Activated T-cell treated with anti-CD3 and anti-CD28 coated beads for 4 hours (primary cell): ENCODE measurements at regions not wholly inside any gene's neighbourhood (a gene's known extent, or its start where the extent isn't known, plus 50 kb on each side); places are given as distances from the start of the nearest gene placed in this dataset.

ENCODE experiments used
- DNase-seq: peaks from one replicate; pipeline ENCODE4 v3.0.0-alpha.2; 2020

DNA sequence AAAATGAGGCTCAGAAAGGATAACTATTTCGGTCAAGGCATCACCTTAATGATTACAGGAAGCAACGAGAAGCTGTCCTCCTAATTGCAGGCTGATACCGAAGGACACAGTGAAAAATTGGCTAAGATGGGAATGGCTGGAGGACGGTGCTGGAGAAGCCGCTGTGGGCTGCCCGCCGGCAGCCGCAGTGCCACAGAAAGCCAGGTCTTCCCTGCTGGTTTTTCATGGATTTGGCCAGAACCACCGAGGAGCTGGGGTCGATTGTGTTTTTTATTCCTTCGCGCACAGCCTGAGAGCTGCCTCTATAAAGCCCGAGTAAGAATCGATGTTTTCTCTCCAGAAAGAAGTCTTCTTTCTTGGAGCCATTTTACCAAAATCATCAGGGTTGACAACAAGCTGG is 1484.2 kb downstream of the BRD1 start:
- no peak for DNase-seq

DNA sequence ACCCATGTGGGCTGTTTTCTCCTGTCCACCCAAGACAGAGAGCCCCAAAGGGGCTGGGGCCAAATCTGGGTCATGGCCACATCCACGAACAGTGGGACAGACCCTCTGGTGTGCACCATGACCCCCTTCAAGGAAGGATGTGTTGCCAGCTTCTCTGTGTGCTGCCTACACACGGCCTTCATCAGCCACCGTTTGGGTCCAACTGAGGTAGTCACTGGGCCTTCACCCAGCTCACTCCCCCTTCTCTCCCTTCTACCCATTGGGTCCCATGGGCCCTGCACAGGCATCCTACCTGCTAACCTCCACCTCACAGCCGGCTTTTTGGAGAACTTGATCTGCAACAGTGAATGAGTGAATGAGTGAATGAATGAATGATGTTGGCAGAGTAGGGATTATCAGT is 1484.9 kb downstream of the BRD1 start:
- DNase-seq: no peak

DNA sequence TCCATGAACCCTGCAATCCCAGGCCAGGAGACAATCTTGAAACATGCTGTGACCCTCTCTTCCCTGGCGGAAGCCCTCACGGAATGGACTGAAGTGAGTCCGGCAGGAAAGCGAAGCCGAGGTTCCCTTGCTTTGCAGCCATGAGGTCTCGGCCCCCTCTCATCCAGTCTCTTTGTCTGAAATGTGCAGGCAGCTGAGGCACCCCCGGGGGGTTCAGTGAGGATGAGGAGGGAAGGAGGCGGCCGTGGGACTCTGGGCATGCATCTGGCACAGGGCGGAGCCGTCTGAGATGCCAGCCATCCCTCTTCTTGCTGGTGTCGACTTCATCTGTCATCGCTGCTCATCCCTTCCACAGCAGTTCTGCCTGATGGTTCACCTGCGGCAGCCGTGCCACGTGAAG is 1485.7 kb downstream of the BRD1 start:
- DNase-seq: no peak

DNA sequence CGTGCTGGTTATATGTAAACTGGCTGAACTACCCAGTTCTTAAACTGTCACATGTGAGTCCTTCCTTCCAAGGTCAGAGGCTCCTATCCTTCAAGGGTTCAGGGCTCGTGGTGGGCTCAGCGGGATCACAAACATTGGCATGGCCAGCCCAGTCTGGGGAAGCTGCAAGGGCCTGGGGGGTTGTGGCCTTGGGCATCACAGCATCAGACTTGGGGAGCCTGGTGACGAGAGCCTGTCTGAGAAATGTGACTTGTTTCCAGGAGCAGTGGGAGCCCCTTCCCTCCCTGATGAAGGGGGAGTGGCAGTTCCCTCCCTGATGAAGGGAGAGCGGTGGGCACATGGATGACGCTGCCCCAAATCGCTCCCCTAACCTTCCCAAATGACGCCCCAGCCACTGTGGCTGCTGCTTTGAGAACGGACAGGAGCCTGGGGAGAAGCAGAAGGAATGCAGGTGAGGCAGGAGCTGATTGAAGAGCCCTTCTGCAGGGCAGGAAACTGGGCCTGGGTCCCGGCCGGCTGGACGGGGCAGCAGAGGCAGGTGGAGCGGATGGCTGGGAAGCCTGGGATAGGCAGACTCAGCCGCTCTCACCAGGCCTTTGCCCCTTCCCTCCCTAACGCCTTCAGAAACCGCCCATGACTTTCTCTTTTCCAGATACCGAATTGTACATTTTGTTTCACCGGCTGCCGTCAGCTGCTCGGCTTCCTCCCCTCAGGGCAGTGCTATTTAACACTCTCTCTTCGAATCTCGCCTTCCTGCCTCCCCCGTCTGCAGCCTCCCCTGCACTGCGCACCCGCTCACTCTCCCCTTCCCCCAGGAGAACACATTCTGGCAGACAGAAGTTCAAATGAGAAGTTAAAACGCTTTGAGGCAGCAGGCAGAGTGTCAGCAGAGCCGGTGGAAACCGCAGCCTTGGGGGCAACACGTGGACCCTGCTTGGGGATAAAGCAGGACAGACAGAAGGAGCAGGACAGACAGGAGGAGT is 1486.7 kb downstream of the BRD1 start:
- DNase-seq: no peak

DNA sequence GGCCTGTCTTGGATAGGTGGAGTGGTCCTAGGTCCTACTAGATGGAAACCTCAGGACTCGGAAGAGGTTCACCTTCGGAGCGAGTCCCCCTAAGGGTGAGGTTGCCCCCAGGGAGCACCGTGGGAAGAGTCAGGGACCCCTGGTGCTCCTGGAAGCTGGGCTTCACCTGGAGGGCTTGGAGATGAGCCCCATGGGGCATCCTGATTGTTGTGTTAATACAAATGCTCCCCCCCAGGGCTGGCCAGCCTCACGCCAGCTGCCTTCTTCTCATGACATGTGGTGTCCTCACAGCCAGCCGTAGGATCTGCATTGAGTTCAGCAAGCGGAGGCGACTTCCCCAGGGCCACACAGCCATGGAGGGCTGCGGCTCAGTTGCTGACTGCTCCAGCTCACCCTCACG is 1487.5 kb downstream of the BRD1 start:
- DNase-seq: no peak

DNA sequence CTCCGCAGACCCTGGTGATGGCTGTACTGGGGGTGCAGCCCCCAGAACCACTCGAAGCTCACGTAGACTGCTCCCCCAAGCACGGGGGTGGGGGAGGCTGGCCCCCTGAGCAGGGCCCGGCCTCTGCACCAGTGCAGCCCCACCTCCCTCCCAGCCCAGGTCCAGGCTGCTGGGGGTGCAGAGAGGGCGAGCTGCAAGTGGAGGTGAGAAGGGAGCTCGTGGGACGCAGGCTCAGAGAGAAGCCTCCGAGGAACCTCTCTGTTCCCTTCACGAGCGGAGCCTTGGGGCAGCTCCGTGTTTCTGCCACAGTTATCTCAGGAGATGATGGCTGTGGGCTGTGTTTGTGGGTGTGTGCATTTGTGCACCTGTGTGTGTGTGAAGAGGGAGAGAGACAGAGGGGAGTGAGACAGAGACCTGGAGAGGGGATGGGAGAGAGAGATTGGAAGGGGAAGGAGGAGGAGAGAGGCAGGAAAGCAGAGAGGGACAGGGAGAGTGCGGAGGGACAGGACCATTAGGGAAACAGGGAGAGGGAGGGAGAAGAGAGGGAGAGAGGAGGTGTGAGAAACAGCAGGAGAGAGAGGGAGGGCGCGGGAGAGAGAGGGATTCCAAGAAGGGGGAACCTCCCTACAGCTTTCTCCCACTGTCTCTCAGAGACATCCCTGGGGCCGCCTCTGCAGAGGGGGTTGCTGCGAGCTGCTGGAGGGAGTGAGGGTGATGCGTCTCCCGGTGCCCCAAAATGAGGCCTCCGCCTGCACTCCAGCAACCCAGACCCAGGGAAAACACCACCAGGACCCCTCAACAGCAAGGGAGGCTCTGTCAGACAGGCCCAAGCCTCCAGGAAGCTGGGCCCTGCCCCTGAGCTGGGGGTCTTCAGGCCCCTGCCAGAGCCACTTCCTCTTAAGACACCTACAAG is 1488.6 kb downstream of the BRD1 start:
- DNase-seq: no peak

GRCh38 chr22:48337957-48338792 is 1489.5 kb downstream of the BRD1 start:
- no peak for DNase-seq

DNA sequence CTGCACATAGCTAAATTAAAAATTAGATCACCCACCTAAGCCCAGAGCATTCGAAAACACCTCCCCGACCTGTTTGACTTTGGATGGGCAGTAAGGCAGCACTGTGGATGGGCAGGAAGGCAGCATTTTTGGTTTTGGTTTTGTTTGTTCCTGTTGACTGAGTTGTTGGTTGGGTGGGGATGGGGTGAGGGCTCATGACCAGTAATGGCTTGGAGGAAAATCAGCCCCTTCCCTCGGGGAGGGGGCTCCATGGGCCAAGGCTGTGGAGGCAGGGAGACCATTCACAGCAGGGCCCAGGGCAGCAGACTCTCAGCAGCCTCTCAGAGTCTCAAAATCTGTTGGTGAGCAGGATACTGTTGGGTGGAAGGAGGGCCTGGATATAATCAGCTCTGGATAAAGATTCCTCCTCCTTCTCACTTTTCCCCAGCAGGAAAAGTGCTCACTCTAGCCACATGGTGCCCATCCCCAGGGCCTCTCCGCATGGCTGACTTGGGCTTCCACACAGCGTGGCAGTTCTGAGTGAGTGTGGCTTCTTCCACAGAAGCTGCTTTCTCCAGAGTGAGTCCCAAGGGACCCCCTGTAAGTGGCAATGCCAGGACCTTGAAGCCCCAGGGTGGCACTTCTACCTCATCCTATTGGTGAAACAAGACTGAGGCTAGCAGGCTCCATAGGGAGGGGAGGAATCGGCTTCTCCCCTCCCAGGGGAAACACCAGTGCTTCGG is 1491.2 kb downstream of the BRD1 start:
- DNase-seq: no peak

- DNase-seq: no peak
These were observed 1492.1 kb downstream of the BRD1 start for GRCh38 chr22:48335442-48336139.

GRCh38 chr22:48334971-48335370 is 1492.7 kb downstream of the BRD1 start:
- no peak for DNase-seq

GRCh38 chr22:48333816-48334735 is 1493.6 kb downstream of the BRD1 start:
- DNase-seq: no peak

DNA sequence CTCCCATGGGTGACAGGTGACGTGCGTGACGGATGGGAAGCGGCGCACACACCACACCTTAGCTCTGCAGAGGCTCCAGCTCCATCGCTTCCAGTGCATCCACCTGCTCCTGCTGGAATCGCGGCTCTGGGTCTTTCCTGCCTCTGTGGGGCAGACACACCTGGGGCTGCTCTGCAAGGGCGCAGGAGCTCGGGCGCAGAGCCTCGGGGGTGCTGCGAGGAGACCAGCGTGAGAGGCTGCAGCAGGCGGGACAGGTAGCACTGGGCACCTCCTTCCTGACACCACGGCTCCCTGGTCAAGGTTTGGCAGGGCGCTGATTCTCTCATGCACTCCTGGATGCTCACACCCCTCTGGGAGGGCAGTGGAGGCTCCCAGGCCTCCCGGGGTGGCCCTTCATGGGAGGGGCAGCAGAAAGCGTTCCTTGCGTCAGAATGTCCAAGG is 1494.3 kb downstream of the BRD1 start:
- DNase-seq: no peak

DNA sequence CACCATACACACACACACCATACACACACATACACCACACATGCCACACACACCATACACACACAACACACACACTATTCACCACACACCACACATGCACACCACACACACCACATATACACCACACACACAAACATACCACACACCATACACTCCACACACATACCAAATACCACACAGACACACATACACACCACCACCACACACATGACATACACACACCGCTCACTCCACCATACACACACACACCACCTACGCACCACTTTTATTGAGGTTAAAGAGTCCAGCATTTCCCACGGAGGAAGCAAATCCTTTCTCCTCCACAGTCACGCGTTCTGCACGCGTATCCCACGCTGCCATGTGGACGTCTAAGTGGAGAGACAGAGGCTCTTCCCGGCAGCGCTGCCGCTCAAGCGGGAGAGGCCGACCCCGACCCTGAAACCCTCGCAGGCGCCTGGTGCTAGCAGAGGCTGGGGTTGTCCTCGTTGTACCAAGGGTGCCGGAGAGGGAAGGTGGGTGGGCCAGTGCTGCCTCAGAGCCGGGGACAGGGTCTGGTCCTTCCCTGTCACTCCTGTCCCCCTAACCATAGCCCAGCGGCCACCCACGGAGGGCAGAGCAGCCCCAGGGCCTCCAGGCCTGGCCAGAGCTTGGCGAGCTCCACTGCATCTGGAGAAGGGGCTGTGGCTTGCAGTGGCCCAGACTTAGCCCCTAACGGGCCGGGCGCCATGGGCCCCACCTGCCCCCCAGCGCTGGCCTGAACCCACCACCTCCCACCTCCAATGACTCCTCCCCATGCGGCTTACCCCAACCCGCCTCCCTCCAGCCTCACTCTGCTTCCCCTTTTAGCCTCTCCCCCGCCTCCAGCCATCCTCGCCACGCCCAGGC is 1495.0 kb downstream of the BRD1 start:
- DNase-seq: no peak

DNA sequence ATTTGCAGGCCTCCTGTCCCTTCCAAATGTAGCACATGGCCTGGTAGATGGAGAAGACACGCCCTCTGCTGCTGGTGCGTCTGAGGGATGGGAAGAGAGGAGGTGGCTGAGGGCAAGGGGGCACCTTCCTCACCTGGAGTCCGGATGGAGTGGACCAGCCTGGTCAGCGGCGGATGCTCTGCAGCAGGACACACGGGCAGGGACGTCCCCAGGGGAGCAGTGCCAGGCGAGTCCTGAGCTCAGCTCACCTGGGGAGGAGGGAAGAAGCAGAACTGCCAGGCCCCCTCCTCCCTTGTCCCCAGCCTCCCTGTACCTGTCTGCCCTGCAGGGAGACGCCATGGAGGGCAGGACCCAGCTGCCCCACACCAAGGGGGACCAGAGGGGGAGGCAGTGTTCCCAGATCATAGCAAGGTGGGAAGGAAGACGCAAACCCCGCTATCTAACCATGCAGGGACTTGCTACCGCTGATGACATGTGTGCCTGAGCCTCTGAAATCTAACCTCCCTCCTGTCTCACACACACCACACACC is 1495.9 kb downstream of the BRD1 start:
- no peak for DNase-seq

DNA sequence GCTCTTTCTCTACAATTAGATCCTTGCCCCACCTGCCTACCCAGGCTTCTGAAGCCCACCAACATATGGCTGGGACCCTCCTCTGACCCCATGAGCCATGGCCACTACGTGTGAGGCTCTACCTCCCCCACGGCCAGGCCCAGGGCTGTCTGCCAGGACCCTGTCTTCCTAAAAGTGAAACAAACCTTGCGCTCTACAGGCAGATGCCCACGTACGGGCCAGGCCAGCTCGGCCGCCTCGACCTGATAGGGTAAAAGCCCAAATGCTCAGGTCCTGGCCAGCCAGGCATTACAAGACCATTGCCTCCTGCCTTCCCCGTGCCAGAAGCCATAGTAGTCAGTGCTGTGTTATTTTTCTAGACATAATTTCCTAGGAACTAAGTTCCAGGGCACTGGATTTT is 1496.4 kb downstream of the BRD1 start:
- no peak for DNase-seq

GRCh38 chr22:48327721-48328120 is 1500.0 kb downstream of the BRD1 start:
- DNase-seq: no peak

DNA sequence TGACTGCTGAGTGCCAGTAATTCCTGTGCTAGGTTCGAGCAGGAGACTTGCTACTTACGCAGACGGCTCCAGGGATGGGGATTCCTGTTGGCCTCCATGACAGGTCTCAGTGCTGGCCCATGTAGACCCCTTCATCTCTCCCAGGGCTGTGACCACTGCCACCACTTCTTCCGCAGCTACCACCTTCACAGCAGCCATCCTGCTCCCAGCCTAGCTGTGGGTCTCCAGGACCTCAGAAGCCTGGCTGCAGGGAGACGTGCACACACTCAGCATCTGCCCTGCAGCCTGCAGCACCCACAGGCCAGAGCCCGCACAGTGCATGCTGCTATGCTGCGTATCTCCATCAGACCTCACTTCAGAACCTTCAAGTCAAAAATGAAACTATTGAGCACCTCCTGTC is 1503.9 kb downstream of the BRD1 start:
- DNase-seq: no peak

DNA sequence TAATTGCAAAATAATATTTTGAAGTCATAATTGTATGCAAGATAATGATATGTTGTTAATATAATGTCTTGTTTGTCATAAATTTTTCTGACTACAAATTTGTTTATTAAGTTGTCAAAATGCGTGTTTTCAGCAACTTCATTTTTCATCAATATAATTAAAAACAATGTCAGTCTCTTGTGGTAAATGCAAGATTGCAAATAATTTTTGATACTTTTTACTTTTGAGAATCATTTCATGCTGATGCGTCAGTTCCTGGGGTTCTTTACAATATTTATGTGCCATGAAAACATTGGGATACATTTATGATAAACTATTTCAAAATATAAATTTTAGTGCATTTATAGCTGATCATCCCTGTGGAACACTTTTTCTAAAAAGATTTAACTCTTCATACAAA is 1504.8 kb downstream of the BRD1 start:
- DNase-seq: no peak

DNA sequence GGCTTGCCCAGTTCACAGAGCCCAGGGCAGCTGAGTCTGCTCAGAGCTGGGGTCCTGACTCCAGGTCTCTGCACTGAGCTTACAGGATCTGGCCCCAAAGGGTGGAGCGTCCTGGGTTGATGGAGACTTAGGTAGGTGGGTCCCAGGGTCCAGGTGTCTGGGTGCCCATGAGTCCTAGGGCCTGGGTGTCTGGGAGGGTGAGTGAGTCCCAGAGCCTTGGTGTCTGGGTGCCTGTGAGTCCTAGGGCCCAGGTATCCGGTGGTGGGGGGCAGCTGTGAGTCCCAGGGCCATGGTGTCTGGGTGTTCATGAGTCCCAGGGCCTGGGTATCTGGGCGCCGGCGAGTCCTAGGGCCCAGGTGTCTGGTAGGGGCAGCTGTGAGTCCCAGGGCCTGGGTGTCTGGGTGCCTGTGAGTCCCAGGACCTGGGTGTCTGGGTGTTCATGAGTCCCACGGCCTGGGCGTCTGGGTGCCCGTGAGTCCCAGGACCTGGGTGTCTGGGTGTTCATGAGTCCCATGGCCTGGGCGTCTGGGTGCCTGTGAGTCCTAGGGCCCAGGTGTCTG is 1505.6 kb downstream of the BRD1 start:
- no peak for DNase-seq
